PC-9 (cell line): ENCODE measurements at regions not wholly inside any gene's neighbourhood (a gene's known extent, or its start where the extent isn't known, plus 50 kb on each side); places are given as distances from the start of the nearest gene placed in this dataset.

Source experiments
- BruUV-seq: library from RNA; stranded (reverse); fragments of 400-500 nt; replicated peaks from 2 replicates; lab custom pipeline; 2021; lab: Mats Ljungman, UMichigan
- CTCF ChIA-PET: fragments of 300-600 bp; sonication (Branson Sonifier 250); formaldehyde crosslinking; loops from one replicate; lab custom pipeline; 2022; ENCODE audit warnings: antibody characterized with exemption; lab: Charles Lee
- POLR2A ChIA-PET: fragments of 300-600 bp; sonication (Branson Sonifier 250); formaldehyde crosslinking; loops from one replicate; lab custom pipeline; 2022; ENCODE audit warnings: antibody characterized with exemption; ENCODE audit not compliant: unreplicated experiment; lab: Charles Lee
- DNase-seq, 2 experiments: peaks; one replicate each; pipeline versions ENCODE4 v3.0.0 to v3.0.0-alpha.2; 2015 to 2022; ENCODE audit warnings: mixed read lengths in 1 of 2
- H2AFZ ChIP-seq: fragments of 200-600 bp; sonication (generic); 2 replicates; pipeline ENCODE4 v1.8.1; 2017; ENCODE audit warnings: antibody characterized with exemption
- H3F3A ChIP-seq: fragments of 200-600 bp; sonication (generic); 2 replicates; pipeline ENCODE4 v1.8.1; 2017; ENCODE audit warnings: antibody characterized with exemption, mild to moderate bottlenecking, low read depth; ENCODE audit not compliant: insufficient read depth
- H3K27ac ChIP-seq: fragments of 200-600 bp; sonication (generic); 2 replicates; pipeline ENCODE4 v1.6.1; 2016; ENCODE audit warnings: mixed run types
- H3K27me3 ChIP-seq: fragments of 200-600 bp; sonication (generic); 2 replicates; pipeline ENCODE4 v1.6.1; 2016; ENCODE audit warnings: low read depth, mixed run types; ENCODE audit not compliant: insufficient read depth
- H3K36me3 ChIP-seq: fragments of 200-600 bp; sonication (generic); 2 replicates; pipeline ENCODE4 v1.6.1; 2016; ENCODE audit warnings: low read depth, mixed run types
- H3K4me1 ChIP-seq: fragments of 200-600 bp; sonication (generic); replicated peaks from 2 replicates; pipeline ENCODE4 v1.6.1; 2016; ENCODE audit warnings: mixed run types; ENCODE audit not compliant: insufficient read depth
- H3K4me2 ChIP-seq: fragments of 200-600 bp; sonication (generic); 2 replicates; pipeline ENCODE4 v1.6.1; 2017; ENCODE audit warnings: mixed run types
- H3K4me3 ChIP-seq: fragments of 200-600 bp; sonication (generic); 2 replicates; pipeline ENCODE4 v1.6.1; 2016; ENCODE audit warnings: mixed run types
- H3K79me2 ChIP-seq: fragments of 200-600 bp; sonication (generic); 2 replicates; pipeline ENCODE4 v1.6.1; 2017; ENCODE audit warnings: low read depth, mixed run types
- H3K9me2 ChIP-seq: fragments of 200-600 bp; sonication (generic); 2 replicates; pipeline ENCODE4 v1.8.1; 2017; ENCODE audit warnings: mild to moderate bottlenecking; ENCODE audit not compliant: insufficient read depth
- H3K9me3 ChIP-seq: fragments of 200-600 bp; sonication (generic); 2 replicates; pipeline ENCODE4 v1.8.1; 2016; ENCODE audit warnings: low read depth; ENCODE audit not compliant: insufficient read depth
- H4K20me1 ChIP-seq: fragments of 200-600 bp; sonication (generic); 2 replicates; pipeline ENCODE4 v1.8.1; 2017; ENCODE audit not compliant: insufficient read depth
- EZH2 ChIP-seq: fragments of 200-600 bp; sonication (generic); IDR thresholded peaks from 2 replicates; pipeline ENCODE4 v1.8.0; 2017; ENCODE audit warnings: antibody characterized with exemption, low read depth
- intact Hi-C: fragments of 100-400 bp; cut with micrococcal nuclease; formaldehyde crosslinking; loops from one replicate; pipeline ENCODE4 v1.10.0; 2022; ENCODE audit not compliant: unreplicated experiment
- TF ChIP-seq, protein P1 (sequence below): fragments of 200-600 bp; sonication (generic); conservative IDR thresholded peaks from 2 replicates; pipeline ENCODE4 v1.6.1; 2017; ENCODE audit warnings: mixed run types, antibody characterized with exemption, mild to moderate bottlenecking, moderate library complexity

DNA sequence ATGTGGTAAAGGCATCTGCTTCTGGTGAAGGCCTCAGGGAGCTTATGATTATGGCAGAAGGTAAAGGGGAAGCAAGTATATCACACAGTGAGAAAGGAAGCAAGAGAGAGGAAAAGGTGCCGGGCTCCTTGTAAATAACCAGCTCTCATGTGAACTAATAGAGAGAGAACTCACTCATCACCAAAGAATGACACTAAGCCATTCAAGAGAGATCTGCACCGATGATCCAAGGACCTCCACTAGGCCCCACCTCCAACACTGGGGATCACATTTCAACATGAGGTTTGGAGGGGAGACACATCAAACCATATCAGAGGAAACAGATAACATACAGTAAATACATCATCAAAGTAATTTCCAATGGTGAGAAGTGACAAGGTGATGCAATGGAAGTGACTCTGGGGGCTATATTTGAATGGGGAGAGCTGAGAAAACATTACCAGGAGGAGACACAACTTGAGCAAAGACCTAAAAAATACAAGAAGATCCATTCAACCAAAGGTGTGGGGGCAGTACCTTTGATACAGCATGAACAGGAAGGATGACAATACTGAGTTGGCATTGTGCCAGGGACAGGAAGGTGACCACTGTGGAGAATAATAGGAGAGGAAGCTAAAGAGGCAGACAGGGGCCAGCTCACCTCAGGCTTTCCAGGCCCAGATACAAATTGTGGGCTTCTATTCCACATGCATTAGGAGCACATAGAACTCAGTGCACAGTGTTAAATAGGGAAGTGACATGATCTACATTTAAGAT, 134.4 kb upstream of the GRIP1 start:
- CTCF ChIA-PET = no interaction called here
- intact Hi-C loops = no loop called here
- peak in 1 of 2 experiments; percentile 14 for DNase-seq
- POLR2A ChIA-PET = interaction anchor here (0.5 kb wide), 1 partner anchor 18 kb away, joined by 5 read pairs; no protein-coding TSS in a partner anchor
- Histone ChIP-seq H3K4me3 (no peak overlapping the region), H3K4me2 (no peak overlapping the region), H3F3A (no peaks in the 10 kb centered on the region), H4K20me1 (no peaks in the 10 kb centered on the region), H3K27me3 (no peaks in the 10 kb centered on the region), H3K9me3 (no peaks in the 10 kb centered on the region; the same call in 1 of the 2 replicates), H3K27ac (no peak overlapping the region), H3K9me2 (no peaks in the 10 kb centered on the region), H3K79me2 (no peaks in the 10 kb centered on the region), H2AFZ (no peak overlapping the region), H3K36me3 (no peaks in the 10 kb centered on the region), H3K4me1 (peaks cover 6% of the 10 kb centered on the region; the same call in 1 of the 2 replicates)
- TF ChIP-seq, protein P1, sequence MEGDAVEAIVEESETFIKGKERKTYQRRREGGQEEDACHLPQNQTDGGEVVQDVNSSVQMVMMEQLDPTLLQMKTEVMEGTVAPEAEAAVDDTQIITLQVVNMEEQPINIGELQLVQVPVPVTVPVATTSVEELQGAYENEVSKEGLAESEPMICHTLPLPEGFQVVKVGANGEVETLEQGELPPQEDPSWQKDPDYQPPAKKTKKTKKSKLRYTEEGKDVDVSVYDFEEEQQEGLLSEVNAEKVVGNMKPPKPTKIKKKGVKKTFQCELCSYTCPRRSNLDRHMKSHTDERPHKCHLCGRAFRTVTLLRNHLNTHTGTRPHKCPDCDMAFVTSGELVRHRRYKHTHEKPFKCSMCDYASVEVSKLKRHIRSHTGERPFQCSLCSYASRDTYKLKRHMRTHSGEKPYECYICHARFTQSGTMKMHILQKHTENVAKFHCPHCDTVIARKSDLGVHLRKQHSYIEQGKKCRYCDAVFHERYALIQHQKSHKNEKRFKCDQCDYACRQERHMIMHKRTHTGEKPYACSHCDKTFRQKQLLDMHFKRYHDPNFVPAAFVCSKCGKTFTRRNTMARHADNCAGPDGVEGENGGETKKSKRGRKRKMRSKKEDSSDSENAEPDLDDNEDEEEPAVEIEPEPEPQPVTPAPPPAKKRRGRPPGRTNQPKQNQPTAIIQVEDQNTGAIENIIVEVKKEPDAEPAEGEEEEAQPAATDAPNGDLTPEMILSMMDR = no peak
- no peak for TF ChIP-seq EZH2
- no TSS peak for BruUV-seq

DNA sequence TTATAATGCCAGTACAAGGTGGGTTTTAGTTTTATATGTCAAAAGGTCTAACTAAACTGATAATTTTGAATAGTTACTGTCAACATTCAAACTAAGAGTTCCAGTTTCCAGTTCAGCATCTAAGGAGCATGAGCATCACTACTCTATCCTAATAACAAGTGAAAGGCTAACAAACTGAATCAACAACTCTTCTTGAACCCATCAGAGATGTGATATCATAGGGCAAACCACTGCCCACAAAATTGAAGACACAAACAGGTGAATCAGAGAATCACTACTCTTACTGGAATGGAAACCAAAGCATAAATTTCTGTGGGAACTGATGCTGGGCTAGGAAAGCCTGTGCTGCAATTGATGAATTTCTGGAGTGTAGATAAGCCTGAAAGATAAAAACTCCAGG, 140.7 kb upstream of the GRIP1 start:
- H3K27ac ChIP-seq = no peak overlapping the region
- H3K4me3 ChIP-seq = no peak overlapping the region
- no peaks in the 10 kb centered on the region for H3K36me3 ChIP-seq
- intact Hi-C loops = no loop called here
- no peak for TF ChIP-seq EZH2
- TF ChIP-seq, protein P1 = no peak
- H2AFZ ChIP-seq = no peak overlapping the region
- H3K27me3 ChIP-seq = no peaks in the 10 kb centered on the region
- H3K4me2 ChIP-seq = no peak overlapping the region
- no peak for DNase-seq
- no peaks in the 10 kb centered on the region for H4K20me1 ChIP-seq
- peaks cover 34% of the 10 kb centered on the region for H3K4me1 ChIP-seq
- CTCF ChIA-PET = no interaction called here
- peaks cover 35% of the 10 kb centered on the region for H3F3A ChIP-seq
- no TSS peak for BruUV-seq
- no peaks in the 10 kb centered on the region; the same call in 1 of the 2 replicates for H3K9me3 ChIP-seq
- no peaks in the 10 kb centered on the region for H3K9me2 ChIP-seq
- peaks cover 7% of the 10 kb centered on the region for H3K79me2 ChIP-seq
- POLR2A ChIA-PET = no interaction called here

DNA sequence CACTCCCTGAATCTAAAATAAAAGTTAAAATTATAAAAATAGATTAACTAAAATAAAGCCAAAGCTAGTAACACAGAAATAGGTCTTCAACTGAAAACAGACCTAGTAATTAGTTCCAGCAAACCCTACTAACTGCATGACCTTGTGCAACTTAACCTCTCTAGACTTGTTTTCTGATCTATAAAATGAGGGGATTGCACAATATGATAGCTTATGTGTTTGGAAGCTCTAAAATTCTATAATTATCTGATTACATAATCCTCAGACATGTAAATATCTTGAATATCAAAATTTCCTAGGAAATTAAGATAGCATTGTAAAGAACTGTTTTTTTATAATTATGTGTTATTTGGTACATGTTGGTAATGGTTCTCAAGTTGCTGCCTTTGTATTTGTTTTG, 144.1 kb upstream of the GRIP1 start:
- Histone ChIP-seq H3K9me2 (no peaks in the 10 kb centered on the region), H3K4me2 (peak overlapping the region; percentile 74), H3K4me1 (peaks cover 46% of the 10 kb centered on the region), H2AFZ (no peak overlapping the region), H3K4me3 (peak overlapping the region; percentile 19; the same call in 1 of the 2 replicates), H3K9me3 (no peaks in the 10 kb centered on the region), H3K36me3 (no peaks in the 10 kb centered on the region), H3K27ac (peak overlapping the region; percentile 91), H3K79me2 (peaks cover 14% of the 10 kb centered on the region), H4K20me1 (no peaks in the 10 kb centered on the region), H3F3A (peaks cover 46% of the 10 kb centered on the region), H3K27me3 (no peaks in the 10 kb centered on the region)
- TF ChIP-seq, protein P1 = no peak
- no peak for TF ChIP-seq EZH2
- POLR2A ChIA-PET = no interaction called here
- CTCF ChIA-PET = no interaction called here
- peak in 1 of 2 experiments; percentile 36 for DNase-seq
- no TSS peak for BruUV-seq
- intact Hi-C loops = no loop called here
